D341Med (cell line): ENCODE measurements at regions not wholly inside any gene's neighbourhood (a gene's known extent, or its start where the extent isn't known, plus 50 kb on each side); places are given as distances from the start of the nearest gene placed in this dataset.
"Not testable (repeated sequence)": the region's sequence is repeated elsewhere in the genome, so short reads cannot be mapped to it uniquely, and the experiment has no call there.

Source experiments
- DNase-seq: peaks from one replicate; pipeline ENCODE4 v3.0.0; 2012; ENCODE audit warnings: low spot score

- no peak for DNase-seq
Observed at GRCh38 chrX:122196343-122196742, 987.7 kb upstream of the GRIA3 start.

- DNase-seq: no peak
Observed at GRCh38 chrX:122203399-122203798, 980.7 kb upstream of the GRIA3 start.

GRCh38 chrX:122218666-122219065, 965.4 kb upstream of the GRIA3 start:
- DNase-seq: no peak

- DNase-seq: no peak
Observed at GRCh38 chrX:122219226-122219625, 964.9 kb upstream of the GRIA3 start.

- DNase-seq: no peak
Observed at GRCh38 chrX:122219735-122220134, 964.3 kb upstream of the GRIA3 start.

- DNase-seq: no peak
Observed at GRCh38 chrX:122220644-122221373, 963.3 kb upstream of the GRIA3 start.

- DNase-seq: not testable (repeated sequence)
Observed at GRCh38 chrX:122221810-122222209, 962.3 kb upstream of the GRIA3 start.

GRCh38 chrX:122224137-122224536, 959.9 kb upstream of the GRIA3 start:
- not testable (repeated sequence) for DNase-seq

GRCh38 chrX:122238801-122239200, 945.3 kb upstream of the GRIA3 start:
- DNase-seq: no peak

GRCh38 chrX:122241959-122242358, 942.1 kb upstream of the GRIA3 start:
- no peak for DNase-seq

- no peak for DNase-seq
Observed at GRCh38 chrX:122244080-122244479, 940.0 kb upstream of the GRIA3 start.

GRCh38 chrX:122245175-122245574, 938.9 kb upstream of the GRIA3 start:
- DNase-seq: no peak

GRCh38 chrX:122245943-122246342, 938.1 kb upstream of the GRIA3 start:
- DNase-seq: no peak

- no peak for DNase-seq
Observed at GRCh38 chrX:122246937-122247336, 937.1 kb upstream of the GRIA3 start.

- no peak for DNase-seq
Observed at GRCh38 chrX:122248681-122249080, 935.4 kb upstream of the GRIA3 start.

GRCh38 chrX:122252454-122252853, 931.6 kb upstream of the GRIA3 start:
- DNase-seq: no peak

- DNase-seq: no peak
Observed at GRCh38 chrX:122268353-122268752, 915.7 kb upstream of the GRIA3 start.

GRCh38 chrX:122269243-122269781, 914.8 kb upstream of the GRIA3 start:
- DNase-seq: no peak

- DNase-seq: no peak
Observed at GRCh38 chrX:122270809-122271494, 913.1 kb upstream of the GRIA3 start.

GRCh38 chrX:122272011-122272410, 912.1 kb upstream of the GRIA3 start:
- DNase-seq: no peak

GRCh38 chrX:122279746-122280145, 904.3 kb upstream of the GRIA3 start:
- no peak for DNase-seq

GRCh38 chrX:122299822-122300221, 884.3 kb upstream of the GRIA3 start:
- DNase-seq: not testable (repeated sequence)

- DNase-seq: no peak
Observed at GRCh38 chrX:122301491-122301890, 882.6 kb upstream of the GRIA3 start.
